SIG-M5 treated with dmso at 0.1 percent for 504 hours (cell line): ENCODE measurements at regions not wholly inside any gene's neighbourhood (a gene's known extent, or its start where the extent isn't known, plus 50 kb on each side); places are given as distances from the start of the nearest gene placed in this dataset.

ENCODE experiments used
- DNase-seq: peaks from one replicate; lab custom pipeline; 2025; ENCODE audit not compliant: unreplicated experiment; lab: John Stamatoyannopoulos, UW

- DNase-seq, result no peak
These were observed 299.9 kb upstream of the SFRP2 start for GRCh38 chr4:154088741-154089140.

DNA sequence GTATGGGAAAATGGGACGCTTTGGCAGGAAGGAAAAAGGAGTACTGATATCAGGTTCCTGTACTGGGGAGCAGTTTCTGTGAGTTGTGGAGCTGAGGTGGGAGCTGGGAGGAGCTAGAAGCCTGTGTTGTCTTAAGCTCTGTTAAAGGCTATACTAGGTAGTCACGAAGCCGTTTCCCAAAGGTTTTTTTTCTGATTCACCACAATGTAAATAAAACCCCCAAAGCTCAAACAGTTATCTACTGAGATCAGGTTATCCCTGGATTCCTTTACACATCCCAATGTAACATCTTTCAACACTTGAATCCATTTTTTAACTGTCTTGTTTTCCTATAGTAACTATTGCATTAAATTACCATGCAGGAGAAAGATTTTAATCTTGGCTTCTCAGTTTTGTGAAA is 297.4 kb upstream of the SFRP2 start:
- no peak for DNase-seq

- DNase-seq, result no peak
These were observed 296.0 kb upstream of the SFRP2 start for GRCh38 chr4:154084864-154085263.

- DNase-seq, result no peak
These were observed 294.1 kb upstream of the SFRP2 start for GRCh38 chr4:154082760-154083535.

- DNase-seq, result no peak
These were observed 292.5 kb upstream of the SFRP2 start for GRCh38 chr4:154081391-154081790.

GRCh38 chr4:154078504-154079350 is 289.8 kb upstream of the SFRP2 start:
- DNase-seq, result no peak

DNA sequence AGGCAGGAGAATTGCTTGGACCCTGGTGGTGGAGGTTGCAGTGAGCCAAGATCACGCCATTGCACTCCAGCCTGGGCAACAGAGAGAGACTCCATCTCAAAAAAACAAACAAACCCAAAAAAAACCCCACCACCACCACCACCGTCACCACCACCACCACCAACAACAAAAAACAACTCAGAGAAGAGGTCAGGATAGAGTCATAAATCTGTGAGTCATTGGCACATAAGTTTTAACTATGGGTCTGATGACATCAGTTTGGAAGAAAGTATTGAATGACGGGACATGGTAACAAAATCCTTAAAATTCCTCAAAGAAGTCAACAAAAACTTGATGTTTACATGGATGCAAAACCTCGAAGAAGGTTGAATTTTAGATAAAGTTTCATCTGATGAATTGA is 288.0 kb upstream of the SFRP2 start:
- DNase-seq, result no peak

- no peak for DNase-seq
These were observed 284.4 kb upstream of the SFRP2 start for GRCh38 chr4:154073107-154073822.

- no peak for DNase-seq
These were observed 278.9 kb upstream of the SFRP2 start for GRCh38 chr4:154067786-154068185.

DNA sequence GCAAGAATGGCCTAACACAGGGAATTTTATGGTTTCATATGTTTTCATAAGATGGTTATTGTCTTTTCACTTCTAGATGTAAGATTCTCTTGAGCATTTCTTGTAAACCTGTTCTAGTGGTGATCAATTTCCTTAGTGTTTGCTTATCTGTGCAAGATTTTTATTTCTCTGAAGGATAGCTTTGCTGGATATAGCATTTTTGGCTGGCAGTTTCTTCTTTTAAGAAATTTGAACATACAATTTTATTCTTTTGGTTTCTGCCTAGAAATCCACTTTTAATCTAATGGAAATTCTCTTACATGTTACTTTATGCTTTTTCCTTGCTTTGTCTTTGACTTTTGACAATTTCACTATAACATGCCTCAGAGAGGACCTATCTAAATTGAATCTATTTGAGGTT is 276.5 kb upstream of the SFRP2 start:
- no peak for DNase-seq

DNA sequence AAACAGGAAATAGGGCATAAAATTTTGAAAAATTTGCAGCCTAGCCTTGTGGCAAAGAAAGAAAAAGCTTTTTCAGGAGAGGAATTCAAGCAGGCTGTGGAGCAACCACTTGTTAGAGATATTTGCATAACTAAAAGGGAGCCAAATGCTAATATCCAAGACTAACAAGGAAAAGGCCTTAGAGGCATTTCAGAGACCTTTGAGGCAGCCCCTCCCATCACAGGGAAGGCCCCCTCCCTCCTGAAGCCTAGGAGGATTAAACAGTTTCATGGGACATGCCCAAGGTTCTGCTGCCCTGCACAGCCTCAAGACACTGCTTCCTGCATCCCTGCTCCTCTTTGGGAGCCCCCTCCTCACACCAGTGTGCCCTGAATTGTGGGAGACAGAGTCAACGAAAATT is 275.4 kb upstream of the SFRP2 start:
- no peak for DNase-seq

- DNase-seq, result no peak
These were observed 260.7 kb upstream of the SFRP2 start for GRCh38 chr4:154049457-154050181.

- no peak for DNase-seq
These were observed 258.9 kb upstream of the SFRP2 start for GRCh38 chr4:154047733-154048132.

DNA sequence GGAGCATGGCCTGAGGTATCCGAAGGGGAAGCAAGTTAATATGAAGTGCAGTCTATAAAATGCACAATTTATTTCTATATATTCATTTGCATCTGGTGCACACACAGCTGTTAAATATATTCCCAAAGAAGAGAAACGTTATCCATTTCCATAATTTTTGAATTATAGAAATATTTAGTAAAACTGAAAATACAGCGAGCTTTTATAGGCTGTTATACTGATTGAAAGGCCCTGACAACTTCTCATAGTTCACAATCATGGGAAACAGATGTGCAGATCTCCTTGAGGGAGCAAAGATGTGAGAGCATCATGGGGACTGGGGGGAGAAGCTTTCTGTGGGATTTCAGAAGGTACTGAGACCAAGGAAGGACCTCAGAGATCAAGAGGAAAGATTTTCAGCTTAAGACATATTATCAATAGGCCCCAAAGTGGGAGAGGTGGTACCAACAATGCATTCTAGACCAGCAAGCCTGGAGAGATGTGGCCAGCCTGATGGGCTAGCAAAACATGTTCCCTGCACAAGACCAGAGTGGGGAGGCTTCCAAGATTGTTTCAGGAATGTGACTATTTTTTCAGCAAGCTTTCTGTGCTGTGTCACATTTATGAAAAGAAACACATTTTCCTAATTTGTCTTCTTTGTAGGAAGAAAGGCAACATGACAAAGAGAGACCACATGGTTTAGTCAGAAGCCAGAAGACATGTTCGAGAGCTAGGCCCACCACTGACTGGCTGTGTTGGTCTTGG is 256.0 kb upstream of the SFRP2 start:
- no peak for DNase-seq

- DNase-seq, result no peak
These were observed 255.2 kb upstream of the SFRP2 start for GRCh38 chr4:154044108-154044531.

GRCh38 chr4:154041640-154042039 is 252.8 kb upstream of the SFRP2 start:
- DNase-seq, result no peak

DNA sequence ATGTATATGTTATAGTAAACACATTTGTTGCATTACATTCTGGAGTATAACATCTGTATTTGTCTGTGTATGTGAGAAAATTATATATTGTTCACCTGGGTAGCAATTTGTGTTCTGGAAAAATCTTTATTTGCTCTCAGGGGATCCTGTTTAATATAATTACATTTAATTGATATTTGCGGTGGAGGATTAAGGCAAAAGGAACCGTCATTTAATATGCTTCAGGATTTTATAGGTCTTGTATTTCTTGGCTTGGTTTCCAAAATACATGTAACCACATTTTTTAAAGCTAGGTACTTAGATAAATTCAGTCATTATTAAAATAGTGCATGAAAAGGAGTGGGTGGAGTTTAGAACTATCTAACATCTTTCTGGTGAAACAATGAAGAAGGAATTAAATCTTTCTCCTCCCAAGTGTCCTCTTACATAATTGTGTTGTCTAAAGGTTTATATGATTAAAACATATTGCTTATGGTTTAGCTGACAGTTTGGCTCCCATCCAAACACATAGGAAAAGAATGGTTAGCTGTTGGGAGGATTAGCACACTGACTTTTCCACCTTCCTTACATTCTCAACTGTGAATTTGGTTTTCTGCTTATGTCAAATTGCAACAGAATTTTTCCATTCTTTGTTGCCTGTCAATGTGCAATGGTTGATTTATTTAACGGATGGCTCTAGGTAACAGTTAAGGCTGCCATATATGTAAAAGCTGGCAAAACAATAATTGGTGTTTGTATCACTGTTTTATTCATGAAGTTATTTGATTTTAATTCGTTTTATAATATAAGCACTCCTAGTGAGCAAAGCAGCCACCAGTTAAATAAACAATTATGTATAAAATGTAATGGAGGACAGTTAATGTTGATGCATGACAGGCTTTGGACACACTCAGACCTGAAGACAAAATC is 250.8 kb upstream of the SFRP2 start:
- DNase-seq, result no peak

DNA sequence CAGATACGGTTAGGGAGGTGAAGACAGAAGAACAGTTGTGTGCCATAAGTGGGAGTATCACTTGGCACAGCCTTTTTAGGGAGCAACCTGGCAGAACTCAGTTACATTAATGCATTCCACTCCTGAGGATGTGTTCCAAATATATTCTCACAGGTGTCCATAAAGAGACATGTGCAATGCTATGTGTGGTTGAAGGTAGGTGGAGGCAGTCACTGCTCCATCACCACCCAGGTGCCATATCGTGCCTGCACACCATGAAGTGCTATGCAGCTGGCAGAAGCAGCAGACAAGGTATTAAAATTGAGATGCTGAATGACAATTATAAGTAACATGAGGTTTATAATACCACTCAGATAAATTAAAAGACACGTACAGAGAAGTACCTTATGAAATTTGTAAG is 248.0 kb upstream of the SFRP2 start:
- DNase-seq, result no peak

DNA sequence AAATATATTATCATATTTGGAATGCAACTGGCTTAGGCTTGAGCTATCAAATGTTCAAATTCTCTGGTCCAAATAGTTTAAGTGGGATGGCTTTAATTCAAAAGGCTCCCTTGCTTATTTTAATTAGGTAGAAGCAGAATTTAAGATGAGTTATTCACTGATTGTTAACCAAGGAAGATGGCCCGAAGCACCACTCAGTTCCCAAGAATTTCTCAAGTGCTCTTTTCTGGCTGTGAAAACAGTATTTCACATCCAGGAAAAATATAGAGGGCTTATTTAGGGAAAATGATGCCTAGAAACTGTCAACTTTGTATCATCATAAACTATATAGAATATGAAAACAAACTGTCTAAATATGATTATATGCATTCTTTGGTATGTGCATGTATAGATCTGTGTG is 246.5 kb upstream of the SFRP2 start:
- DNase-seq, result no peak
